Smooth muscle cell (in vitro differentiated cells): ENCODE measurements at regions not wholly inside any gene's neighbourhood (a gene's known extent, or its start where the extent isn't known, plus 50 kb on each side); places are given as distances from the start of the nearest gene placed in this dataset.

Experiments
- DNase-seq: peaks from one replicate; lab custom pipeline; 2025; ENCODE audit not compliant: unreplicated experiment; lab: John Stamatoyannopoulos, UW
- H2AFZ ChIP-seq: fragments of 200-600 bp; sonication (generic); 2 replicates; pipeline ENCODE4 v1.6.0; 2016; ENCODE audit warnings: antibody characterized with exemption, low read depth, mild to moderate bottlenecking
- H3F3A ChIP-seq: fragments of 200-600 bp; sonication (generic); 2 replicates; pipeline ENCODE4 v1.6.0; 2017; ENCODE audit warnings: antibody characterized with exemption, low read depth
- H3K27ac ChIP-seq: fragments of 200-600 bp; sonication (generic); 2 replicates; pipeline ENCODE4 v1.5.1; 2016; ENCODE audit warnings: low read depth, mild to moderate bottlenecking
- H3K27me3 ChIP-seq: fragments of 200-600 bp; sonication (generic); 2 replicates; pipeline ENCODE4 v1.6.1; 2016; ENCODE audit warnings: low read depth, mild to moderate bottlenecking
- H3K36me3 ChIP-seq: fragments of 200-600 bp; sonication (generic); 2 replicates; pipeline ENCODE4 v1.5.1; 2016; ENCODE audit warnings: low read depth
- H3K4me1 ChIP-seq: fragments of 200-600 bp; sonication (generic); 2 replicates; pipeline ENCODE4 v1.5.1; 2016; ENCODE audit warnings: low read depth
- H3K4me2 ChIP-seq: fragments of 200-600 bp; sonication (generic); 2 replicates; pipeline ENCODE4 v1.6.0; 2016; ENCODE audit warnings: mild to moderate bottlenecking
- H3K4me3 ChIP-seq: fragments of 200-600 bp; sonication (generic); 2 replicates; pipeline ENCODE4 v1.5.1; 2016; ENCODE audit warnings: mild to moderate bottlenecking
- H3K79me2 ChIP-seq: fragments of 200-600 bp; sonication (generic); 2 replicates; pipeline ENCODE4 v1.6.0; 2016; ENCODE audit warnings: low read depth, mild to moderate bottlenecking
- H3K9ac ChIP-seq: fragments of 200-600 bp; sonication (generic); 2 replicates; pipeline ENCODE4 v1.6.0; 2016; ENCODE audit warnings: low read depth
- H3K9me3 ChIP-seq: fragments of 200-600 bp; sonication (generic); replicated peaks from 2 replicates; pipeline ENCODE4 v1.5.1; 2016; ENCODE audit warnings: low read depth
- H4K20me1 ChIP-seq: fragments of 200-600 bp; sonication (generic); 2 replicates; pipeline ENCODE4 v1.6.0; 2016; ENCODE audit warnings: low read depth
- WGBS: methylation state at CpG from one replicate; pipeline ENCODE4 v1.1.7; 2016; ENCODE audit warnings: low lambda C conversion rate; 5-methylcytosine and 5-hydroxymethylcytosine counted together
- TF ChIP-seq, protein P1 (sequence below): fragments of 200-600 bp; sonication (generic); IDR thresholded peaks from 2 replicates; pipeline ENCODE4 v1.5.1; 2017; ENCODE audit warnings: borderline replicate concordance, mild to moderate bottlenecking, antibody characterized with exemption; ENCODE audit not compliant: insufficient read depth, poor library complexity, severe bottlenecking

DNA sequence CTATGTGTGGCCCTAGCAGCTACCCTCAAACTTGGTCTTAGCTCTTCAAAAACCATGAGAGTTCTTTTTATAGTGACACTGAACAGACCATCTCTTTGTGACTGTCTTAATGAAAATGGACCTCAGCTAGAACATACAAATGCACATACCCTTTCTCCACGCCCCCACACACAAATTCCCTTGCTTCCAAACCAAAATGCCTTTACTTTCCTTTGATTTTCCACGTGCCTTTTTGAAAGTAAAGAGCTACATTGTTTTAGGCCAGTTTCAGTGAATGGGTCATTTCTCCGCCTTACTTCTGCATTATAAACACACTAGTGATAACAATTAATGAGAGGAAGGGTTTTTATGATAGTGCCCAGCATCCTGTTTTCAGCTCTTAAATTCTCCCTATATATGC is 105.8 kb upstream of the EFNA5 start:
- TF ChIP-seq, protein P1, sequence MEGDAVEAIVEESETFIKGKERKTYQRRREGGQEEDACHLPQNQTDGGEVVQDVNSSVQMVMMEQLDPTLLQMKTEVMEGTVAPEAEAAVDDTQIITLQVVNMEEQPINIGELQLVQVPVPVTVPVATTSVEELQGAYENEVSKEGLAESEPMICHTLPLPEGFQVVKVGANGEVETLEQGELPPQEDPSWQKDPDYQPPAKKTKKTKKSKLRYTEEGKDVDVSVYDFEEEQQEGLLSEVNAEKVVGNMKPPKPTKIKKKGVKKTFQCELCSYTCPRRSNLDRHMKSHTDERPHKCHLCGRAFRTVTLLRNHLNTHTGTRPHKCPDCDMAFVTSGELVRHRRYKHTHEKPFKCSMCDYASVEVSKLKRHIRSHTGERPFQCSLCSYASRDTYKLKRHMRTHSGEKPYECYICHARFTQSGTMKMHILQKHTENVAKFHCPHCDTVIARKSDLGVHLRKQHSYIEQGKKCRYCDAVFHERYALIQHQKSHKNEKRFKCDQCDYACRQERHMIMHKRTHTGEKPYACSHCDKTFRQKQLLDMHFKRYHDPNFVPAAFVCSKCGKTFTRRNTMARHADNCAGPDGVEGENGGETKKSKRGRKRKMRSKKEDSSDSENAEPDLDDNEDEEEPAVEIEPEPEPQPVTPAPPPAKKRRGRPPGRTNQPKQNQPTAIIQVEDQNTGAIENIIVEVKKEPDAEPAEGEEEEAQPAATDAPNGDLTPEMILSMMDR = no peak
- Histone ChIP-seq H3K9me3 (no peaks in the 10 kb centered on the region), H3K36me3 (no peaks in the 10 kb centered on the region), H2AFZ (no peak overlapping the region), H3F3A (no peaks in the 10 kb centered on the region), H3K27ac (no peak overlapping the region), H3K4me1 (peaks cover 19% of the 10 kb centered on the region), H4K20me1 (no peaks in the 10 kb centered on the region), H3K9ac (no peak overlapping the region), H3K27me3 (no peaks in the 10 kb centered on the region), H3K4me3 (no peak overlapping the region), H3K4me2 (no peak overlapping the region), H3K79me2 (no peaks in the 10 kb centered on the region)
- WGBS = 38% methylated on average over 3 of the region's 3 CpGs
- no peak for DNase-seq

DNA sequence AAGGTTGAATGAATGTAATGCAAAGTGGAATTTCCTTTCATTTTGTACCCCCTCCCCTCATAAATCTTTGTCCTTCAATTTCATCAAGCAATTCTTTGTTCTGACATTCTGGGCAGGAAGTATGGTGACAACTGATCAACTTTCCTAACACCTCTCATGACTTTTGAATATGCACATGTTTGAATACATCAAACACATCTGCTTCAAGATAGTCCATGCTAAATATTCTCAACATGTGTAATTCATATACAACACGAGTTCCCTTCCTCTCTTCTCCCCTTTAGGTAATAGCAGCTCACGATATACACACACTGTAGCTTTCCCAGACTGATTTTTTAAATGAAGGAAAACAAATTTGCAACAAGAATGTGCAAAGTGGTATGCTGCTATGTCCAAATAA is 103.6 kb upstream of the EFNA5 start:
- no peak overlapping the region for H2AFZ ChIP-seq
- no peaks in the 10 kb centered on the region for H4K20me1 ChIP-seq
- WGBS = 85% methylated on average over 2 of the region's 2 CpGs
- TF ChIP-seq, protein P1 = no peak
- H3K9ac ChIP-seq = no peak overlapping the region
- no peaks in the 10 kb centered on the region for H3K36me3 ChIP-seq
- no peak overlapping the region for H3K4me3 ChIP-seq
- H3F3A ChIP-seq = no peaks in the 10 kb centered on the region
- H3K27me3 ChIP-seq = no peaks in the 10 kb centered on the region
- H3K79me2 ChIP-seq = no peaks in the 10 kb centered on the region
- H3K9me3 ChIP-seq = no peaks in the 10 kb centered on the region
- H3K4me2 ChIP-seq = no peak overlapping the region
- peaks cover 30% of the 10 kb centered on the region for H3K4me1 ChIP-seq
- no peak for DNase-seq
- no peak overlapping the region for H3K27ac ChIP-seq

DNA sequence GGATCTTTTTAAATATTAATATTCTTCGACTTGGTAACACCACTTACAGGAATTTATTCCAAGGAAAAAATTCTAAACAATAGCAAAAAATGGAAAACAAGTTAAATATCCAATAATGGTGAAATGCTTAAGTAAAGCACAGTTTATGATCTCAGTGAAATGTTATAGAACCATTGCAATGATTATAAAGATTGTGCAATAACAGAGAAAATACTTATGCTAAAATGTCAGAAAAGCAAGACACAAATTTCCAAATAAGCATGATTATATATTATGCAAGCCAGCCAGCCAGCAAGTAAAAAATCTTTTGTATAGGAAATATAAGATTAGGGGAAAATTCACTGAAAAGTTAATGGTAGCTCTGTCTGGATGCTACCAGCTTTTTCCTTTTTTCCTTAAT is 102.7 kb upstream of the EFNA5 start:
- H3K4me1 ChIP-seq = peaks cover 31% of the 10 kb centered on the region
- H3K4me3 ChIP-seq = no peak overlapping the region
- no peak for DNase-seq
- H2AFZ ChIP-seq = no peak overlapping the region
- H3K9ac ChIP-seq = no peak overlapping the region
- no peaks in the 10 kb centered on the region for H3K79me2 ChIP-seq
- H3K9me3 ChIP-seq = no peaks in the 10 kb centered on the region
- 94% methylated on average over 1 of the region's 1 CpG for WGBS
- H3K4me2 ChIP-seq = no peak overlapping the region
- no peaks in the 10 kb centered on the region for H4K20me1 ChIP-seq
- TF ChIP-seq, protein P1 = no peak
- no peaks in the 10 kb centered on the region for H3K27me3 ChIP-seq
- no peaks in the 10 kb centered on the region for H3F3A ChIP-seq
- H3K36me3 ChIP-seq = no peaks in the 10 kb centered on the region
- no peak overlapping the region for H3K27ac ChIP-seq

DNA sequence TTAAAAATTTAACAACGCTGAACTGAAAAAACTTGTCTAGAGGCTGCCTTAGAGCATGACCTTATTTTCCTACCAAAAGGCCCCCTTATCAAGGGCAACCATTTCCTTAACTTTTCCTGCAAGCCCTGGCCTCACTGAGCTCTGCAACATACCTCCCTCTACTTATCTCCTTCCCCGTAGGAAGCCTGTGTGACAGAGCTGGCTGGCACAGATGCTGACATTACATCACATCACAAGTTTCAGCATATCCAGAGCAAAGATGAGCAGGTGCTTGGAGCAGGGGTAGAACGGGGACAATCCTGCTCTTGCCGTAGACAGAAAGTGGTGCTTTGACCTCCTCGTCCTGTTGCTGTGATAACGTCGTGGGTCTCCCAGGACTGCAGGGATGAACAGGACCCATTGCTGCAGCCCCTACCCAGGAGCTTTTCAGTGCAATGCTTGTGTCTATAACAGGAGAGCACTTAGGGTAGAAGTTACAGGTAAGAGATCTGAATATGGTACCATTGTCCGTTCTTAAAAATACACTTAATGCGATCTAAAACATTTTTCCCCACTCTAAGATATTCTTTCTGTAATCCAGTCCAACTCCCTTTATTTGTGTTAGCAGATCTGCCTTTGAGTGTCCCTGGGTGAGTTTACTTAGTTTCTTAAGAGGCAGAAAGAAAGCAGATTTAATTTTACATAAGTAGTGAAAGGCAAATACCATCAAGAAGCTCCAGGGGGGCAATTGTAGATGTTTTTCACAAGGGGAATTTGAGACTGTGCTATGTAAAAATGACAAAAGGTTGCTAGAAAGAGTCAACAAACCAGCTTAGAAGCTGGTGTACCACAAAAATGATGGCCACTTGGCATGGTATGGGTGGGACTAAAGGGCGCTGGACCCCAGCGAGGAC is 101.9 kb upstream of the EFNA5 start:
- no peak for DNase-seq
- no peaks in the 10 kb centered on the region for H3K9me3 ChIP-seq
- TF ChIP-seq, protein P1 = no peak
- H3K4me2 ChIP-seq = no peak overlapping the region
- no peak overlapping the region for H3K4me3 ChIP-seq
- no peaks in the 10 kb centered on the region for H3F3A ChIP-seq
- H3K4me1 ChIP-seq = peaks cover 31% of the 10 kb centered on the region
- WGBS = 68% methylated on average over 11 of the region's 11 CpGs
- no peaks in the 10 kb centered on the region for H3K36me3 ChIP-seq
- no peak overlapping the region for H3K27ac ChIP-seq
- no peak overlapping the region for H3K9ac ChIP-seq
- H4K20me1 ChIP-seq = no peaks in the 10 kb centered on the region
- H2AFZ ChIP-seq = no peak overlapping the region
- no peaks in the 10 kb centered on the region for H3K27me3 ChIP-seq
- H3K79me2 ChIP-seq = no peaks in the 10 kb centered on the region
